RWPE2 (cell line): ENCODE measurements at regions not wholly inside any gene's neighbourhood (a gene's known extent, or its start where the extent isn't known, plus 50 kb on each side); places are given as distances from the start of the nearest gene placed in this dataset.

ENCODE experiments used
- ATAC-seq: fragments of 200-7000 bp; cut with Tn5 transposase; 3 replicates; pipeline ENCODE4 v1.9.1; 2021; ENCODE audit warnings: low read depth
- DNase-seq: peaks from one replicate; pipeline ENCODE4 v3.0.0-alpha.2; 2020; ENCODE audit warnings: low spot score
- H3K27ac ChIP-seq: fragments of 450-650 bp; 2 replicates; pipeline ENCODE4 v1.5.1; 2017; ENCODE audit warnings: mild to moderate bottlenecking; ENCODE audit not compliant: poor library complexity, severe bottlenecking
- H3K27me3 ChIP-seq: fragments of 250-450 bp; sonication (Bioruptor Pico); 2 replicates; pipeline ENCODE4 v1.5.1; 2021; ENCODE audit warnings: mild to moderate bottlenecking, moderate library complexity; ENCODE audit not compliant: insufficient read depth, poor library complexity, severe bottlenecking
- H3K36me3 ChIP-seq: fragments of 250-450 bp; sonication (Bioruptor Pico); 2 replicates; pipeline ENCODE4 v1.5.1; 2020; ENCODE audit warnings: low read depth, mild to moderate bottlenecking, moderate library complexity
- H3K4me1 ChIP-seq: fragments of 250-450 bp; sonication (Bioruptor Pico); 2 replicates; pipeline ENCODE4 v1.5.1; 2021; ENCODE audit warnings: mild to moderate bottlenecking, moderate library complexity; ENCODE audit not compliant: insufficient read depth, poor library complexity, severe bottlenecking
- H3K4me3 ChIP-seq: fragments of 250-450 bp; sonication (Bioruptor Pico); 2 replicates; pipeline ENCODE4 v1.5.1; 2021; ENCODE audit warnings: mild to moderate bottlenecking, moderate library complexity; ENCODE audit not compliant: severe bottlenecking
- H3K9me3 ChIP-seq: fragments of 250-450 bp; sonication (Bioruptor Pico); 2 replicates; pipeline ENCODE4 v1.5.1; 2021; ENCODE audit warnings: mild to moderate bottlenecking, moderate library complexity; ENCODE audit not compliant: severe bottlenecking
- CTCF ChIP-seq: fragments of 450-650 bp; IDR thresholded peaks from one replicate; pipeline ENCODE4 v1.5.1; 2017; ENCODE audit warnings: mild to moderate bottlenecking, moderate library complexity; ENCODE audit not compliant: poor library complexity, severe bottlenecking

GRCh38 chr1:61012341-61012761 is 70.0 kb upstream of the NFIA start:
- no peak overlapping the region for H3K27ac ChIP-seq
- no peak for DNase-seq
- no peak for TF ChIP-seq CTCF
- no peaks in the 10 kb centered on the region for H3K9me3 ChIP-seq
- no peak for ATAC-seq
- H3K36me3 ChIP-seq, result no peaks in the 10 kb centered on the region
- no peak overlapping the region for H3K4me3 ChIP-seq
- no peaks in the 10 kb centered on the region for H3K27me3 ChIP-seq
- H3K4me1 ChIP-seq, result no peaks in the 10 kb centered on the region

- no peaks in the 10 kb centered on the region for H3K27me3 ChIP-seq
- ATAC-seq (no peak), DNase-seq (no peak)
- H3K36me3 ChIP-seq, result no peaks in the 10 kb centered on the region
- no peaks in the 10 kb centered on the region for H3K4me1 ChIP-seq
- no peaks in the 10 kb centered on the region for H3K9me3 ChIP-seq
- no peak for TF ChIP-seq CTCF
- no peak overlapping the region for H3K4me3 ChIP-seq
- H3K27ac ChIP-seq, result no peak overlapping the region
These were observed 70.6 kb upstream of the NFIA start for GRCh38 chr1:61011561-61012263.

GRCh38 chr1:61007534-61008364 is 74.6 kb upstream of the NFIA start:
- no peak for TF ChIP-seq CTCF
- Histone ChIP-seq H3K27ac (no peak overlapping the region), H3K36me3 (no peaks in the 10 kb centered on the region), H3K4me3 (no peak overlapping the region), H3K4me1 (no peaks in the 10 kb centered on the region), H3K9me3 (no peaks in the 10 kb centered on the region), H3K27me3 (no peaks in the 10 kb centered on the region)
- no peak for ATAC-seq
- no peak for DNase-seq

- Histone ChIP-seq H3K27ac (no peak overlapping the region), H3K27me3 (no peaks in the 10 kb centered on the region), H3K36me3 (no peaks in the 10 kb centered on the region), H3K9me3 (no peaks in the 10 kb centered on the region), H3K4me1 (no peaks in the 10 kb centered on the region), H3K4me3 (no peak overlapping the region)
- no peak for DNase-seq
- no peak for ATAC-seq
- TF ChIP-seq CTCF, result no peak
These were observed 76.5 kb upstream of the NFIA start for GRCh38 chr1:61005614-61006580.
